ENCODE measurements at regions not wholly inside any gene's neighbourhood (a gene's known extent, or its start where the extent isn't known, plus 50 kb on each side); places are given as distances from the start of the nearest gene placed in this dataset.

GRCh38 chr6:67328269-67328668 lies 1306.8 kb upstream of the ADGRB3 start:
- ATAC-seq (replicated peaks; ENCODE audit: extremely low read depth, poor library complexity, severe bottlenecking): no peak
- no peak overlapping the region for H3K4me3 Mint-ChIP-seq
- no peaks in the 10 kb centered on the region for H3K27me3 Mint-ChIP-seq

GRCh38 chr6:67300430-67301040 lies 1334.5 kb upstream of the ADGRB3 start:
- Mint-ChIP-seq H3K9me3 (peaks cover 19% of the 10 kb centered on the region), H3K4me3 (no peak overlapping the region), H3K4me1 (no peaks in the 10 kb centered on the region), H3K27me3 (no peaks in the 10 kb centered on the region), H3K27ac (ENCODE audit: low read depth) (no peak overlapping the region), H3K36me3 (ENCODE audit: insufficient read depth) (no peaks in the 10 kb centered on the region)
- DNase-seq (ENCODE audit: low spot score in 2 of 2) (no peak), ATAC-seq (replicated peaks; ENCODE audit: extremely low read depth, poor library complexity, severe bottlenecking) (no peak)

More at GRCh38 chr6:67328269-67328668, 1306.8 kb upstream of the ADGRB3 start:
- H3K9me3 Mint-ChIP-seq: peaks cover 9% of the 10 kb centered on the region
- no peak overlapping the region for H3K27ac Mint-ChIP-seq (ENCODE audit: low read depth)
- H3K4me1 Mint-ChIP-seq: no peaks in the 10 kb centered on the region
- no peak for DNase-seq (ENCODE audit: low spot score in 2 of 2)
- no peaks in the 10 kb centered on the region for H3K36me3 Mint-ChIP-seq (ENCODE audit: insufficient read depth)

GRCh38 chr6:67292169-67292568 lies 1342.9 kb upstream of the ADGRB3 start:
- Mint-ChIP-seq H3K9me3 (no peaks in the 10 kb centered on the region), H3K27me3 (no peaks in the 10 kb centered on the region), H3K36me3 (ENCODE audit: insufficient read depth) (no peaks in the 10 kb centered on the region), H3K4me3 (no peak overlapping the region), H3K27ac (ENCODE audit: low read depth) (no peak overlapping the region), H3K4me1 (no peaks in the 10 kb centered on the region)
- DNase-seq (ENCODE audit: low spot score in 2 of 2): no peak
- ATAC-seq (replicated peaks; ENCODE audit: extremely low read depth, poor library complexity, severe bottlenecking): no peak

GRCh38 chr6:67287566-67287965 lies 1347.5 kb upstream of the ADGRB3 start:
- H3K4me3 Mint-ChIP-seq: no peak overlapping the region
- no peaks in the 10 kb centered on the region for H3K27me3 Mint-ChIP-seq
- DNase-seq (ENCODE audit: low spot score in 2 of 2) (no peak), ATAC-seq (replicated peaks; ENCODE audit: extremely low read depth, poor library complexity, severe bottlenecking) (no peak)
- H3K36me3 Mint-ChIP-seq (ENCODE audit: insufficient read depth): no peaks in the 10 kb centered on the region
- H3K9me3 Mint-ChIP-seq: peaks cover 7% of the 10 kb centered on the region
- H3K4me1 Mint-ChIP-seq: no peaks in the 10 kb centered on the region
- H3K27ac Mint-ChIP-seq (ENCODE audit: low read depth): no peak overlapping the region

GRCh38 chr6:67285770-67286495 lies 1349.1 kb upstream of the ADGRB3 start:
- ATAC-seq (replicated peaks; ENCODE audit: extremely low read depth, poor library complexity, severe bottlenecking) (no peak), DNase-seq (ENCODE audit: low spot score in 2 of 2) (no peak)
- Mint-ChIP-seq H3K27ac (ENCODE audit: low read depth) (no peak overlapping the region), H3K4me1 (no peaks in the 10 kb centered on the region), H3K9me3 (peaks cover 7% of the 10 kb centered on the region), H3K27me3 (no peaks in the 10 kb centered on the region), H3K36me3 (ENCODE audit: insufficient read depth) (no peaks in the 10 kb centered on the region), H3K4me3 (no peak overlapping the region)

- DNase-seq (ENCODE audit: low spot score in 2 of 2): no peak
- H3K4me1 Mint-ChIP-seq: no peaks in the 10 kb centered on the region
- ATAC-seq (replicated peaks; ENCODE audit: extremely low read depth, poor library complexity, severe bottlenecking): no peak
- no peaks in the 10 kb centered on the region for H3K36me3 Mint-ChIP-seq (ENCODE audit: insufficient read depth)
- H3K27me3 Mint-ChIP-seq: no peaks in the 10 kb centered on the region
- peaks cover 4% of the 10 kb centered on the region for H3K9me3 Mint-ChIP-seq
- H3K4me3 Mint-ChIP-seq: no peak overlapping the region
- no peak overlapping the region for H3K27ac Mint-ChIP-seq (ENCODE audit: low read depth)
These were observed 1357.8 kb upstream of the ADGRB3 start for GRCh38 chr6:67277312-67277711.

GRCh38 chr6:67265996-67266921 lies 1368.8 kb upstream of the ADGRB3 start:
- no peak for DNase-seq (ENCODE audit: low spot score in 2 of 2)
- Mint-ChIP-seq H3K4me3 (no peak overlapping the region), H3K27me3 (no peaks in the 10 kb centered on the region), H3K36me3 (ENCODE audit: insufficient read depth) (no peaks in the 10 kb centered on the region), H3K27ac (ENCODE audit: low read depth) (no peak overlapping the region), H3K9me3 (peaks cover 20% of the 10 kb centered on the region), H3K4me1 (no peaks in the 10 kb centered on the region)
- ATAC-seq (replicated peaks; ENCODE audit: extremely low read depth, poor library complexity, severe bottlenecking): no peak

- H3K9me3 Mint-ChIP-seq: peaks cover 5% of the 10 kb centered on the region
- ATAC-seq (replicated peaks; ENCODE audit: extremely low read depth, poor library complexity, severe bottlenecking) (no peak), DNase-seq (ENCODE audit: low spot score in 2 of 2) (no peak)
- H3K27me3 Mint-ChIP-seq: no peaks in the 10 kb centered on the region
- H3K27ac Mint-ChIP-seq (ENCODE audit: low read depth): no peak overlapping the region
- H3K4me3 Mint-ChIP-seq: no peak overlapping the region
- H3K4me1 Mint-ChIP-seq: no peaks in the 10 kb centered on the region
- no peaks in the 10 kb centered on the region for H3K36me3 Mint-ChIP-seq (ENCODE audit: insufficient read depth)
These were observed 1382.4 kb upstream of the ADGRB3 start for GRCh38 chr6:67252663-67253062.

- H3K36me3 Mint-ChIP-seq (ENCODE audit: insufficient read depth): no peaks in the 10 kb centered on the region
- H3K4me1 Mint-ChIP-seq: no peaks in the 10 kb centered on the region
- no peaks in the 10 kb centered on the region for H3K9me3 Mint-ChIP-seq
- no peaks in the 10 kb centered on the region for H3K27me3 Mint-ChIP-seq
- DNase-seq (ENCODE audit: low spot score in 2 of 2) (no peak), ATAC-seq (replicated peaks; ENCODE audit: extremely low read depth, poor library complexity, severe bottlenecking) (no peak)
- H3K27ac Mint-ChIP-seq (ENCODE audit: low read depth): no peak overlapping the region
- no peak overlapping the region for H3K4me3 Mint-ChIP-seq
These were observed 1387.0 kb upstream of the ADGRB3 start for GRCh38 chr6:67248077-67248476.

- Mint-ChIP-seq H3K27ac (ENCODE audit: low read depth) (no peak overlapping the region), H3K4me1 (no peaks in the 10 kb centered on the region), H3K36me3 (ENCODE audit: insufficient read depth) (no peaks in the 10 kb centered on the region), H3K4me3 (no peak overlapping the region), H3K27me3 (no peaks in the 10 kb centered on the region), H3K9me3 (peaks cover 11% of the 10 kb centered on the region)
- DNase-seq (ENCODE audit: low spot score in 2 of 2) (no peak), ATAC-seq (replicated peaks; ENCODE audit: extremely low read depth, poor library complexity, severe bottlenecking) (no peak)
These were observed 1391.0 kb upstream of the ADGRB3 start for GRCh38 chr6:67244037-67244436.

GRCh38 chr6:67237277-67237676 lies 1397.8 kb upstream of the ADGRB3 start:
- Mint-ChIP-seq H3K27me3 (no peaks in the 10 kb centered on the region), H3K4me1 (no peaks in the 10 kb centered on the region), H3K36me3 (ENCODE audit: insufficient read depth) (no peaks in the 10 kb centered on the region), H3K4me3 (no peak overlapping the region), H3K9me3 (peaks cover 16% of the 10 kb centered on the region), H3K27ac (ENCODE audit: low read depth) (no peak overlapping the region)
- ATAC-seq (replicated peaks; ENCODE audit: extremely low read depth, poor library complexity, severe bottlenecking) (no peak), DNase-seq (ENCODE audit: low spot score in 2 of 2) (no peak)

- Mint-ChIP-seq H3K4me3 (no peak overlapping the region), H3K27ac (ENCODE audit: low read depth) (no peak overlapping the region), H3K4me1 (no peaks in the 10 kb centered on the region), H3K36me3 (ENCODE audit: insufficient read depth) (no peaks in the 10 kb centered on the region), H3K9me3 (peaks cover 11% of the 10 kb centered on the region), H3K27me3 (no peaks in the 10 kb centered on the region)
- DNase-seq (ENCODE audit: low spot score in 2 of 2): no peak
- ATAC-seq (replicated peaks; ENCODE audit: extremely low read depth, poor library complexity, severe bottlenecking): no peak
These were observed 1404.0 kb upstream of the ADGRB3 start for GRCh38 chr6:67231092-67231491.

All from central memory CD8-positive, alpha-beta T cell (primary cell).